Esophagus (tissue), 2 donors: ENCODE measurements at regions not wholly inside any gene's neighbourhood (a gene's known extent, or its start where the extent isn't known, plus 50 kb on each side); places are given as distances from the start of the nearest gene placed in this dataset.

Source experiments
- H3K27ac ChIP-seq, 2 donors: one replicate each; pipeline ENCODE4 v1.5.1; 2013; ENCODE audit warnings: low read depth in 2 of 2, mild to moderate bottlenecking in 2 of 2, inconsistent platforms in 1 of 2, low read length in 1 of 2, moderate library complexity in 1 of 2
- H3K27me3 ChIP-seq, 2 donors: one replicate each; pipeline ENCODE4 v1.6.1; 2013; ENCODE audit warnings: low read length in 2 of 2, control low read depth in 1 of 2, mild to moderate bottlenecking in 1 of 2; ENCODE audit not compliant: insufficient read depth in 2 of 2, control insufficient read depth in 1 of 2
- H3K36me3 ChIP-seq, 2 donors: one replicate each; pipeline ENCODE4 v1.6.1; 2013; ENCODE audit warnings: low read length in 1 of 2; ENCODE audit not compliant: control insufficient read depth in 2 of 2, insufficient read depth in 2 of 2
- H3K4me1 ChIP-seq, 2 donors: one replicate each; pipeline ENCODE4 v1.6.1; 2013; ENCODE audit warnings: low read length in 1 of 2; ENCODE audit not compliant: control insufficient read depth in 2 of 2, insufficient read depth in 2 of 2
- H3K4me3 ChIP-seq, 2 donors: one replicate each; pipeline ENCODE4 v1.5.1; 2013; ENCODE audit warnings: low read length in 2 of 2, mild to moderate bottlenecking in 2 of 2, low read depth in 1 of 2, moderate library complexity in 1 of 2
- H3K9me3 ChIP-seq, 2 donors: one replicate each; pipeline ENCODE4 v1.6.1; 2013; ENCODE audit warnings: mild to moderate bottlenecking in 2 of 2, low read depth in 1 of 2, low read length in 1 of 2, moderate library complexity in 1 of 2; ENCODE audit not compliant: control insufficient read depth in 2 of 2, insufficient read depth in 1 of 2
- WGBS, 2 donors: extraction: QIAGEN DNeasy Blood & Tissue Kit; methylation state at CpG; one replicate each; pipeline ENCODE4 v1.1.7; 2013; 5-methylcytosine and 5-hydroxymethylcytosine counted together
- donor health status: healthy with polysubstance abuse.
- donor health status: Bipolar disorder and iron deficiency.

GRCh38 chr3:87053553-87053952 lies 62.6 kb upstream of the VGLL3 start:
- Histone ChIP-seq H3K4me3 (no peak overlapping the region), H3K27me3 (no peaks in the 10 kb centered on the region), H3K36me3 (no peaks in the 10 kb centered on the region), H3K9me3 (no peaks in the 10 kb centered on the region), H3K27ac (no peak overlapping the region), H3K4me1 (peaks cover 0 to 2% of the 10 kb centered on the region in 2 donors)

- WGBS, 2 donors = 63 to 68% methylated on average over 37 of the region's 37 CpGs
- Histone ChIP-seq H3K27ac (no peak overlapping the region), H3K27me3 (no peaks in the 10 kb centered on the region), H3K36me3 (no peaks in the 10 kb centered on the region), H3K4me3 (no peak overlapping the region), H3K4me1 (peaks cover 0 to 2% of the 10 kb centered on the region in 2 donors), H3K9me3 (no peaks in the 10 kb centered on the region)
These were observed 61.7 kb upstream of the VGLL3 start for GRCh38 chr3:87052499-87053260.

- H3K4me3 ChIP-seq = no peak overlapping the region
- H3K27me3 ChIP-seq = no peaks in the 10 kb centered on the region
- H3K9me3 ChIP-seq = no peaks in the 10 kb centered on the region
- no peak overlapping the region for H3K27ac ChIP-seq
- 45 to 53% methylated on average over 2 of the region's 2 CpGs for WGBS, 2 donors
- H3K36me3 ChIP-seq = no peaks in the 10 kb centered on the region
- peaks cover 0 to 2% of the 10 kb centered on the region in 2 donors for H3K4me1 ChIP-seq
These were observed 56.9 kb upstream of the VGLL3 start for GRCh38 chr3:87047852-87048251.

GRCh38 chr3:87046241-87046640 lies 55.3 kb upstream of the VGLL3 start:
- Histone ChIP-seq H3K4me1 (no peaks in the 10 kb centered on the region), H3K36me3 (no peaks in the 10 kb centered on the region), H3K9me3 (no peaks in the 10 kb centered on the region), H3K27ac (no peak overlapping the region), H3K4me3 (no peak overlapping the region), H3K27me3 (no peaks in the 10 kb centered on the region)
- 56 to 69% methylated on average over 4 of the region's 4 CpGs for WGBS, 2 donors

- H3K4me1 ChIP-seq = no peaks in the 10 kb centered on the region
- H3K27ac ChIP-seq = no peak overlapping the region
- WGBS, 2 donors = 71 to 90% methylated on average over 1 of the region's 1 CpG
- H3K4me3 ChIP-seq = no peak overlapping the region
- H3K27me3 ChIP-seq = no peaks in the 10 kb centered on the region
- H3K36me3 ChIP-seq = no peaks in the 10 kb centered on the region
- H3K9me3 ChIP-seq = no peaks in the 10 kb centered on the region
These were observed 54.5 kb upstream of the VGLL3 start for GRCh38 chr3:87045473-87045872.

- no peaks in the 10 kb centered on the region for H3K4me1 ChIP-seq
- WGBS, 2 donors = 80 to 85% methylated on average over 2 of the region's 2 CpGs
- H3K27ac ChIP-seq = no peak overlapping the region
- H3K4me3 ChIP-seq = no peak overlapping the region
- no peaks in the 10 kb centered on the region for H3K36me3 ChIP-seq
- H3K27me3 ChIP-seq = no peaks in the 10 kb centered on the region
- H3K9me3 ChIP-seq = no peaks in the 10 kb centered on the region
These were observed 53.9 kb upstream of the VGLL3 start for GRCh38 chr3:87044846-87045245.

- H3K27ac ChIP-seq = no peak overlapping the region
- WGBS, 2 donors = 26 to 51% methylated on average over 1 of the region's 1 CpG
- no peaks in the 10 kb centered on the region for H3K9me3 ChIP-seq
- H3K4me1 ChIP-seq = no peaks in the 10 kb centered on the region
- no peak overlapping the region for H3K4me3 ChIP-seq
- no peaks in the 10 kb centered on the region for H3K27me3 ChIP-seq
- H3K36me3 ChIP-seq = no peaks in the 10 kb centered on the region
These were observed 53.5 kb upstream of the VGLL3 start for GRCh38 chr3:87044409-87044808.

GRCh38 chr3:87041191-87041590 lies 50.2 kb upstream of the VGLL3 start:
- no peak overlapping the region for H3K27ac ChIP-seq
- no peaks in the 10 kb centered on the region for H3K4me1 ChIP-seq
- H3K4me3 ChIP-seq = no peak overlapping the region
- H3K9me3 ChIP-seq = no peaks in the 10 kb centered on the region
- no peaks in the 10 kb centered on the region for H3K36me3 ChIP-seq
- H3K27me3 ChIP-seq = no peaks in the 10 kb centered on the region
- WGBS, 2 donors = 84 to 90% methylated on average over 3 of the region's 3 CpGs
